CD4-positive, alpha-beta T cell treated with Interleukin-12 subunit alpha and Interleukin-12 subunit beta, for 1 hour (primary cell): ENCODE measurements at regions not wholly inside any gene's neighbourhood (a gene's known extent, or its start where the extent isn't known, plus 50 kb on each side); places are given as distances from the start of the nearest gene placed in this dataset.

Experiments used
- DNase-seq: peaks from one replicate; pipeline ENCODE4 v3.0.0-alpha.2; 2020

DNA sequence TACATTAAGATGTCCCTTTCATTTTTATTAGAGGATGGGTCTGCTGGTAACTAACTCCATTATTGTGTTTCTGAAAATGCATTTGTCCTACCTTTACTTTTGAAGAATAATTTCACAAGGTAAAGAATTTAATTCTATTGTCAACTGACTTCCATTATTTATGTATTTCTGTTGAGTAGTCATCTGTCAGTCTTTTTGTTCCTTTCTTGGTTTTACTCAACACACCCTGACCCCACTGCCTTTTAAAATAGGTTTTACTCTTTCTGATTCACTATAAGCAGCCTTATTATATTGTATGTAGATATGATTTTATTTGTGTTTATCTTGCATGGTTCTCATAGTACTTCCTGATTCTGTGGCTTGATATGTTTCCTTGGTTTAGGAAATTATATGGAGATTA is 237.5 kb downstream of the TGFB2 start:
- no peak for DNase-seq

DNA sequence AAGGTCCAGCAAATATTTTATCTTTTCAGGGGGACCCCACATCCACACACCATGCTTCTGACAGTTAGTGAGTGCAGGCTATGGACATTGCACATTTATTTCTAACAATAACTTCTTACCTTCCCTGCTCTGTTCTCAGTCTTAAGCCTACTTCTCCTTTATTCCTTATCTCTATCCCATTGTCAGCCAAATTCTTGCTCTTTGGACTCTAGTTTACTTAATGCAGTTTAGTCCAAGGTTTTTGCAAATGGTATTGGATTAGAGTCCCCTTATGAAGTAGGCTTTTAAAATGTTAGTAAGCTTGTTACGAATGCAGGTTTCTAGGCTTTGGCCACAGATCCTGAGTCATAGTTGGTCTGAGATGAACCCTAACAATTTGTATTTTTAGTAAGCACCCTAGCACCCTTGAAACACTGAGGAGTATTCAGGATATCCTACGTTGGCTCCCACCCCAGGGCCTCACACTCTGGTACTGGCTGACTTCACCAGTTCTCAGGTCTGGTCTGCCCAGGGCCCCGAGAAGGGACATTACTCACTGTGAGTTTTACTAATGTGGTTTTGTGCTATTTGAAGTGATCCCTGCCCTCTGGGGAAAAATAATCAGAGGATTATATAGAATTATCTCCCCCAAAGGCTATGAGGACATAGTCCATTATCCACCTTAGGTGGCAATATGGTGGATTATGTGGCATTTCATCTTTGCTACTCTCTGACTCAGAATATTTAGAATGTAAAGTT is 239.5 kb downstream of the TGFB2 start:
- DNase-seq = no peak

DNA sequence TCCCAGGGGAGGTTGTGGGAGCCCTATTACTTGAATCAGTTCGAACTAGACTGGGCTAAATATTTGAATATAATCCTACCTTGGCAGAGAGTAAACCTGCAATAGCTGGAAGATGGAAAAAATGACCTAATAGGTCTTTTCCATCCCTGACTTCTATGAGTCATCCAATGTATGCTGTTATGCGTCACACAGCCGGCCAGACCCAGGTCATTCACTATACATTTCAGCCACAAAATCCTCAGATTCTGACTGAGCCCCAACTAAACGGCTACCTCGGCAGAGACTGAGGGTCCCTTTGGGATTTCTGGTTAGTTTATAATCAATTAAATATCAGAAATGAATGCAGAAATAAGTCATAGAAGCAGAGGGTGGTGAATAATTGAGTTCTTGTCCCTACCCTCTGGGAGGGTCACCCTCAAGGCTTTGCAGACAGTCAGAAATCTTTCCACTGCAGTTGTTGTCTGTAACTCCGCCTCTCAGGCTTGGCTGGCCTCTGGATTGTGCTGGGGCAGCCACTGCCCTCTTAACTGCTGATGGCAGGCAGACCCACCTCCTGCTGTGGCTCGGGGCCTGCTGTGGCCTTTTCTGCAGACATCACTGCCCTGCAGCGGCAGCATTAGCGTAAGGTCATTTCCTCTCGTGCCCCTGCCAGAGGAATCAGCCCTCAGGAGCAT is 240.5 kb downstream of the TGFB2 start:
- no peak for DNase-seq

DNA sequence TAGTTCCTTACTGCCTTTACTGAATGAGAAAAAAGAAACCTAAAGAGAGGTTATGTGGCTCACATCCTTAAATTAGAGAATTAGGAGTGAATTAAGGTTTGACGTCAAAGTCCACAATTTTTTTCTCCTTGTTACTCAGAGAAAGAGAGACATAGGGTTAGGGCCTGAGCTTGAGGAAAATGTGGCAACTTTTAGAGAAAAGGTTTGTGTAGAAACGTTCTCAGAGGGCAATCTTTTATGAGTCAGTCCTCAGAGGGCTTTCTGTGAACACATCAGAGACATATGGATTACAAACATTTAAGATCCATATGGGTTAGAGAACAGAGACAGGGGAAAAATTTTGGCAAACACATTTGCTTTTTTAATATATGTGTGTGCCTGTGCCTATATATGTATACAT is 242.8 kb downstream of the TGFB2 start:
- DNase-seq = no peak

DNA sequence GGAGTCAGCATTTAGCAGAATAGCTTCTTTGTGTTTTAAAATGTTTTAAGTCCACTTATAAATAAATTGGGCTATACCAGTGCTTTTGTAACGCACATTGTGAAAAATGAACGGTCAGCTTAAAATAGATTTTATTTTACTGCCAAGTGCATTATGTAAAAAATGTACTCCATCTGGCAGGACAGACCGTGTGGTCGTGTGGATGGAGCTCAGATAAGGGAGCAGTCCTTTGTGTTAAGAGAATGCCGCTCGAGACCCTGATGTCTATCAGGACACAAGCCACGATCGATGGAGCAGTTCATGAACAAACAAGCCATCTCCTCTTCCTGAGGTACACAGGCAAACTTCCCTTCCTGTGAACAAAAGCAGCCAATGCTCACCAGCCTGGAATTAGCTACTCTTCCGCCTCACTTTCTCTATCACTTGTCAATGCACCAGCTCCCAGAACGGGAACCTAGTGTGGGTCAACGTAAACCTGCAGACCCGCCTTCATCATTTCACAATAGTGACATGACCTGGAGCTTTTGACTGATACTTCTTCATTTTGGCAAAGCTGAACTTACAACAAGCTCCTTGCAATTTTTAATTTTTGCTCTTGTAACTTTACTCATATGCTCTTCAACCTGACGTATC is 243.5 kb downstream of the TGFB2 start:
- DNase-seq = no peak

DNA sequence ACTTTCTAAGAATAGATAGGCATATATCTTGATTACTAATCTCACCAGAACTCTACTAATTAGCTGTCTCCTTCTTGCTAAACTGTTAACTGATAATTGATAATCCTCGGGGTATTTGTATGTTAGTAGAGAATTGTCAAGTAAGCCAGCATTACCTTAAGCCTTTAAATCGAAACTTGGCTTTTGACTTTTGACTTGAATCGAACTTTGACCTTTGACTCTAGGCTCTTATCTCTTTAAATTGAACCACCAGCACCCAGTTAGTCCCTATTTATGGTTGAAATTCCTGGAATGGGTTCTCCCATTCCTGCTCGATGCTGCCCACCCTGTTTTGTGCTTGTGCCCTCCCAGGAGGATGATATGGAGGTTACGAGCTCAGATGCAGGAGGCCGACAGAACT is 244.4 kb downstream of the TGFB2 start:
- no peak for DNase-seq

DNA sequence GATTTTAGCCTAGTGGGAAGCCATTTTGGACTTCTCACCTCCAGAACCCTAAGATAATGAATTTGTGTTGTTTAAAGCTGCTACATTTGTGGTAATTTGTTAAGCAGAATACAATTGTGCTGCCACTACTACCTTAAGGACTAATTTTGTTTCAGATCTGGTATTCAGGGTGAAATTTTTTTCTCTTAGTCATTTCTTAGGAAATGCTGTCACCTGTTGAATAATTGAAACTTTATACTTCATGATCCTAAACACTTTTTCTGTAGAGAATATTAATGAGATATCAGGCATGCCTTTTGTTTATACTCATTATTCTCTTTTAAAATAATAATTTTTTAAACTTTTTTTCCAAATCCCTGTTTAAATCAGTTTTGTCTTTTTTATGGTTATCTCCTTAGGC is 246.8 kb downstream of the TGFB2 start:
- no peak for DNase-seq

DNA sequence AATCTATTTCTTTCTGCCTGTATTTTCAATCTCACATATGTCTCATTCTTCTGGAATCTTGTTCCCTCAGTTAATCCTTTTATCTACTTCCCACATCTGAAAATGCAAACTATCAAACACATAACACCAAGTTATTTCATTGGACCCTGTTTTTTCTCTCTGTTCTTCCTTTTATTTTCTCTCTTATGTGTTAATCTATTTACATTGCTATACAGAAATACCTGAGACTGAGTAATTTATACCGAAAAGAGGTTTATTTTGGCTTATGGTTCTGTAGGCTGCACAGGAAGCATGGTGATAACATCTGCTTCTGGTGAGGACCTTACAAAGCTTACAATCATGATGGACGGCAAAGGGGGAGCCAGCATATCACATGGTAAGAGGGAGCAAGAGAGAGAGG is 247.6 kb downstream of the TGFB2 start:
- DNase-seq = no peak

DNA sequence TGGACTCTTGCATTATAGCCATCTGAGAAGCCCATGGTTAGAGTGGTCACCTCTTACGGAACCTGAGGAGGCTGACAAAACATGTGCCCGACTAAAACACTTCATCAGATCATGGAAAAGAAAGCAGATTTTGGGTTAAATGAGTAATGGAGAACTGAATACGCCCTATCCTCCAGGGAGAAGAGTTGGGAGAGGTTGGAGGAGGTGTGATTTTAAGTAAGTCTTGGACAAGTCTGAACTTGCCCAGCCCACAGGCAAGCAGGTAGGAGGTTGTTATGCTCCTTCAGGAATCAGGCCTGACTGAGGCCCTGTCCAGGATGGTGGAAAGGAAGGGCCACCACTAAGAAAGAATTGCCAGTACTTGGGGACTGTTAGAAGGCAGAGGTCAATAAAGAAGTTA is 255.8 kb downstream of the TGFB2 start:
- DNase-seq = no peak

DNA sequence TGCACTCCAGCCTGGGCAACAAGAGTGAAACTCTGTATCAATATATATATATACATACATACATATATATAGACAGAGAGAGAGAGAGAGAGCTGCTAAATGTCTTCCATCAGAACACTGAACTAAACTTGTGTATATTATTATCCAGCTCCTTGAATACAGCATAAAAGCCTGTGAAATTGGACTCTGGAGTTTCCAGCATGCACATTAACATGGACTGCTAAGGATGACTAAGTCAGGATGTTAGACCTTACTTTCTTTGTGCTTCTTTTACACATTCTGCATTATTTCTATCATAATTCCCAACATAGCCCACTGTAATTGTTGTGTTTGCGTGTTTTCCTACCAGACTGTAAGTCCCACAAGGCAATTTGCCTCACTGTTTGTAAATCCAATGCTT is 259.1 kb downstream of the TGFB2 start:
- DNase-seq = no peak

DNA sequence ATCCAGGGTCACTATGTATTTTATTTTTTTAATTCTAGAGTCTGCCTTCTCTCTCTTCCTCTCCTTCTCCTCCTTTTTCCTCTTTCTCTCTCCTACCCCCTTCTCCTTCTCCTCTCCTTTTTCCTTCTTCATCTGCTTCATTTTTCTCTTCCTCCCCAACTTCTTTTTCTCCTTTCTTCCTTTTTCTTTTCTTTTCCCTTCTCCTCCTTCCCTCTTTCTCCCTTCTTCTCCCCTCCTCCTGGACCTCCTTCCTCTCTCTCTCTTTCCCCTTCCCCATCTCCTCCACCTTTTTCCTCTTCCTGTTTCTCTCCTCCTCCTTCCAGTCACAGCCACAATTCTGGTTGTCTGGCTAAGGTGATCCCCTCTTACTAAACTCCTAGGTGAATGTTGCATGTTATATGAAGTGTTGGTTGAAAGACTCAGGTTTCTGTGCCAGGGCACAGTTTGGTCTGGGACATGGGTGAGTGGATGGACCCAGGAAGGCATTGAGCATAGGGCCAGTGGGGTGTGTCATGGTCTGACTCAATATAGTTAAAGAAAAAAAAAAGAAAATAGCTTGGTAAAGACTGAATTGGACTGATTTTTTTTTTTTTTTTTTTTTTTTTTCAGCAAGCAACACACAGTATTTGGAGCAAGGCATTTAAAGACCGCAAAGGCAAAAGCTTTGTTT is 266.9 kb downstream of the TGFB2 start:
- DNase-seq = no peak

DNA sequence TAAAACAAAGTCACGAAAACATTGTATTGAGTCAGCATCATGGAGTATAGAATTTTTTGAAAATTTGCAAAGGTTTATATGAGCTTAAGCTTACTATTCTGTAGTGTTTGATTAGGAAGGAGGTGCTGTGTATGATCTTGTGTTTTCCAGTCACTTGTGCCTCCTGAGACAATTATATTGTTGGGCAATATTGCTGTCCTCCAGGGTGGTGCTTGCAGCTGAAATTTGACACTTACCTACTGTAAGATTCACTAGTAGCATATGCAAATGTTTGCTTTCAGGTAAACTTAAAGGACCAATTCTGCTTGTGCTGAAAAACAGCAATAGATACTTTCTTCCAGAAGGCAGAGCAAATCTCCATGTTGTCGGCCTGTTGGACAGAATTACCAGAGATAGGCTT is 268.0 kb downstream of the TGFB2 start:
- DNase-seq = no peak

DNA sequence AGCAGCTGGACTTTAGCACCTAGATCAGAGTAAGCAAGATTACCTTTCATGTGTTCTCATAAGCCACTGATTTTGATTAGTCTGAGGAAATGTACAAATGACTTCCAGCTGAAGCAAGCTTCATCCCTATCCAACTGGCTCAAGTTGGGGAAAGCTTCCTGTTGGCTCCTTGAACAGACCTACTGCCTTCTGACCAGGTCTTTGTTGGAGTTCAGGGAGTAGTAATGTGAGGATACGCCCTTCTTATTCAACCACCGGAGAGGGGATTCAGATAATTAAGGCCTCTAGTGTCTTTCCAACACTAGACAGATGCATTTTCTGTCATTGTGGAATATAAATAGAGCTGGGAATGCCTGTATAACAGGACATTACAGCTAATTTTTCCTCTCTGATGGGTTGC is 268.9 kb downstream of the TGFB2 start:
- DNase-seq = no peak

DNA sequence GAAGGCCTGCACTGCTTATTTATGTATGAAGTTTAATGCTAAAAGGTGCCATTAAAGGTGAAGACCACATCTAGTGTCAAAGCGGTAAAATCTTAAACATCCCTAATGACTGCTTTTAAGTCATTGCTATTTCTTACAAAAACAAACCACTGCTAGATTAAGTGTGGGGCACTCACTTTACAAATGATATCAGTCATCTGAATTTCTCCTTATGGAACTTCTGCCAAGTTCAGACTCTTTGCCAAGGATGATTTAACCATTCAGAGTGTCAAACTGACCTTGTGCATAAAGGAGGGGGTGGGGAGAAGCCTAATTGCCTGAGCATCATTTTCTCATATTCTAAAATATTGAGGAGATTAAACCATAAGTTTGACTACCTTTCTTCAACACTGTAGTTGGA is 271.5 kb downstream of the TGFB2 start:
- DNase-seq = no peak

DNA sequence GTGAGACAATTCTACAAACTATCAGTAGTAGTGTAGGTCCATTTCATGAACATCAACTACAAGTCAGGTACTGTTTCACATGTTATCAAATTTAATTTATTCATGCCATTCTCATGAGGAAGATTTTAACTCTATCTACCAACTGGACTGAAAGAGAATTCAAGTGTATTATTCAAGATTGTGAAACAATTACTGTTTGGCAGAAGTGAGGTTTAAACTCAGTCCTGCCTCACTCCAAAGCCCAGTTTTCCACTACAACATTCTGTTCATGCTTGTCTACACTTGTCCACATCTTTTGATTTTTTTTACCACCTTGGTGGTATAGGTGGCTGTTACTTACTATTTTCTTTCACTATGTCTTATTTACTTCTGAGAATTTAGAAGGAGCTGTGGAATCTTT is 272.9 kb downstream of the TGFB2 start:
- no peak for DNase-seq

DNA sequence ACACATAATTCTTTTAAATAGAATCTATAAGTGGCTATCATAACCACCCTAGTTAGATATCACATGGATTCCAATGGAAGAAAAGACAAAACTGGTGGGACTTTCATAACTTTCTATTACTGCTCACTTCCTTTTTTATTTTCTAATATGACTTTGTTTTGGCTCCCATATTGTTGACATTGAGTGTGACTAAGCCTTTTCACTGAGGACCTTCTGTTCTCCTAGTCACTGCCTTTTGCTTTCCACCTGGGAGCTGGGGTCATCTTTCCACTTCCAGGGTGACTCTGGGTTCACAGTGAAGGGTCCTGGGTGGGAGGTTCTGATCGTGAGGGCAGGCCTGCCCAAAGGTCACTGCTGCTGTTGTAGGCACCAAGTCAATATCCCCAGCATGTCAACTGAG is 275.8 kb downstream of the TGFB2 start:
- DNase-seq = no peak

DNA sequence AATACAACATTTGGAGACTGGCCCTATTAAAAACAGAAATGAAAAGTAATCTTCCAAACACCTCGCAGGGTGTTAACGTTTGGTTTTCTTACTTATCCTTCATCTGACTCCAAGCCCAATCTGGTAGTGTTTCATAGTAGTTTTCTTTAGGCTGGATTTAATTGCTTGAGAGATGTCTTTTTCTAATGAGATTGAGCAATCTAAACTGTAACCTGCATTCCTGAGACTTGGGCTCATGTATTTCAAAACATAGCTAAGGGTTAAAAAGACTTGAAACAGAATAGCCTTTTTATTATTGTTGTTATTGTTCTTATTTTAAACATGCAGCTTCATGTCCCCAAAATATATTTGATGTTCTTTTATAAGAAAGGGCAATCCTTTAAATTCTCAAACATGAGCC is 278.9 kb downstream of the TGFB2 start:
- DNase-seq = no peak

DNA sequence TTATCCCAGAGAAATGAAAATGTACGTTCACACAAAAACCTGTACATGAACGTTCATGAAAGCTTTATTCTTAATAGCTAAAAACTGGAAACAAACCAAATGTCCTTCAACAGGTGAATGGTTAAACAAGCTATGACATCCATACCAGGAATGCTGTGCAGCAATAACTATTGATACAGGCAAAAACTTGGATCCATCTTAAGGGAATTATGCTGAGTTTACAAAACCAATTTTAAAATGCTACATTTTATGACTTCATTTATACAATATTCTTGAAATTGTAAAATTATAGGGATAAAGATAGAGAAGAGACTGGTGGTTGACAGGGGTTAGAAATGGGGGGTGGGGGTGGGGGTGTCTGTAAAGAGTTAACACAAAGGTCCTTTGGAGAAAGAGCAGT is 280.3 kb downstream of the TGFB2 start:
- DNase-seq = no peak

DNA sequence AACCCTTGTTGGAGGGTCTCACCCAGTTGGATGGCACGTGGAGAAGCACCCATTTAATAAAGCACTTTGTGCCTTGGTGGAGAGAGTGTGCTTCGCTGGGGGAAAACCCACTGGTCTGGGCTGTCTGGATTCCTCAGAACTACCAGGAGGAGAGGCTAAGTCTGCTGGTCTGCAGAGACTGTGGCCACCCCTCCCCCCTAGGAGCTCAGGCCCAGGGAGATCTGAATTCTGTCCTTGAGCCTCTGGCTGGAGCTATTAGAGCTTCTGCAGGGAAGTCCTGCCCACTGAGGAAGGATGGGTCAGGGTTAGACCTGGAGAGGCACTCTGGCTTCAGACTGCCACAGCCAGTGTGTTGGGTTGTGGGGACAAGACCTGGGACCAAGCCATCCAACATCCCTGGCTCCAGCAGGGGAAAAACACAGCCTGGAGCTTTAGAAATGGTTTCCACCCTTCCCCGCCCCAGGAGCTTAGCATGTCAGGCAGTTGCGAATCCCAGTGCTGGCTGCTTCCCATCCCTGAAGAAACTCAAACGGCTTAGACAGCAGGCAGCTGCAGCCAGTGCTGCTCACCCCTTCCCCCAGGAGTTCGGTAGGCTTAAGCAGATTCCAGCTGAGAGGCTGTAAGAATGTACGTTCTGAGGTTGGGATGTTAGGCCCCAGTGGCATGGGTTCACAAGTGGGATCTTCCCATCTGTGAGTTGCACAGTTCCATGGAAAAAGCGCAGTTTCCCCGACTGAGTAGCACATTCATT is 288.3 kb downstream of the TGFB2 start:
- DNase-seq = no peak

DNA sequence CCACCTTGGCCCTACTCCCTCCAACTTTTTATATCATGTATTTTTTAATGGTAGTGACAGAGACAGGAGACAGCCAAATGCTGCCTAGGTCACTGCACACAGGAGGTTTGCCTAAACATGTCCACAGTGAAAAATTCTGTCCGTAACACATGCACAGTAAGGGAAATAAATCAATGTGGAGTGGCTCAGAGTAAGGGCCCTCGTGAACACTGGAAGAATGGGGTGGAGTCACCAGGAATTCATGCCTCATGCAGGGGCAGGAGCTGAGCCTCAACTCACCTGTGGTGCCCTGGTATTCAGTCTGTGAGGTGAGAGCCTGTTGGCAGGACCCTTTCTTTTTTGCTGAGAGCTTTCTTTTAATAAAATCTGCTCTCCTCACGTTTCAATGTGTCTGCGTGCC is 289.1 kb downstream of the TGFB2 start:
- no peak for DNase-seq

DNA sequence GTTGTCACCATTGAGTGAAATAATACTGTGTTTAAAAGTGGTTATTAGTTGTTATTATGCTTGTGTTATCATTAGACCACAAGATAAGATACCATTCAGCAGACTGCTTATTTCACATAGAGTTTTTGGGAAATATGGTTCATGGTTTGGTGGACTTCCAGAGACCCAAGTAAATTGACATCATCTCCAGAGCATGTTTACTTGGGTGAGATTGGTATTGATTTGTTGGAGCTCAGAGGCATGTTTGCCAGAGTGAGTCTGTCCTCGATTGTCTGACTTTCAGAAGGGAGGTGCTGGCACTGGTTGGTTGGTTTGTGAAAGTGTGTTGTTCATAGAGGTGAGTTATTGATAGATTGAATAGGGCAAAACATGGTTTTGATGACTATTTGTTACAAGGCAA is 291.4 kb downstream of the TGFB2 start:
- no peak for DNase-seq

DNA sequence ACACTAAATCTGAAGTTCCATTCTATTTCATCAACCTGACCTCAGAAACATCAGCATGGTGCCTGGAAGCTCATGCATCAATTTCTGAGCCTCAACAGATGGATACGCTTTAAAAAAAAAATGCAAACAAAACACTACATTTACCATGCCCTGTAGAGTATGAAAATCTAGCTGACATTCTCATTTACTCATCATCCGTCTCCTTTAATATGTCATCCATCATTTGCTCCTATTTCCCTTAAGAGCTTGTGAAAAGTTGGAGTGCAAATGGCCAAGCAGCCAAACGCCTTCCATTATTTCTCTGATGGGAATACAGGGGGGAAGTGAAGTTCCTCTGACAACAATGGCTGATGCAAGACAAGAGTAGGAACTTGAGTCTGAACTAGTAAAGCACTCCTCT is 295.0 kb downstream of the TGFB2 start:
- no peak for DNase-seq
